ENCODE measurements at regions not wholly inside any gene's neighbourhood (a gene's known extent, or its start where the extent isn't known, plus 50 kb on each side); places are given as distances from the start of the nearest gene placed in this dataset.

DNA sequence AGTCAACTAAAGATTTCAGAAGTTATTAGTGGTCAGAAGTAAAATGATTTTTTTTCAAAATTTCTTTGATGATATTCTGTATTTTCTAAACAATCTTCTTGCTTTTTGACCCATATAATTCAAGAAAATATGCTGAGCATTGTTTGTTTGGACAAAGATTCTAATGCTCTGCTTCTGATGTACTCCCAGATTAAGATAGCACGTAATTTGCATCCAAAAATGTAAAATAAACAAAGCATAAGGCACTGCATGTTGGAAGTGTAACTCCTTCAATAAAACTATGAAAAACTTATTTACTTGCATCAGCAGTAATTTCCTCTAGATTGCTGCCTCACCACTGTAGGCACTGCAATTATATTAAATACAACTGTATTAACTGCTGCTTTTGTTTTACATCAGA lies 1054.1 kb downstream of the TTLL7 start:
- TF ChIP-seq, protein P1, sequence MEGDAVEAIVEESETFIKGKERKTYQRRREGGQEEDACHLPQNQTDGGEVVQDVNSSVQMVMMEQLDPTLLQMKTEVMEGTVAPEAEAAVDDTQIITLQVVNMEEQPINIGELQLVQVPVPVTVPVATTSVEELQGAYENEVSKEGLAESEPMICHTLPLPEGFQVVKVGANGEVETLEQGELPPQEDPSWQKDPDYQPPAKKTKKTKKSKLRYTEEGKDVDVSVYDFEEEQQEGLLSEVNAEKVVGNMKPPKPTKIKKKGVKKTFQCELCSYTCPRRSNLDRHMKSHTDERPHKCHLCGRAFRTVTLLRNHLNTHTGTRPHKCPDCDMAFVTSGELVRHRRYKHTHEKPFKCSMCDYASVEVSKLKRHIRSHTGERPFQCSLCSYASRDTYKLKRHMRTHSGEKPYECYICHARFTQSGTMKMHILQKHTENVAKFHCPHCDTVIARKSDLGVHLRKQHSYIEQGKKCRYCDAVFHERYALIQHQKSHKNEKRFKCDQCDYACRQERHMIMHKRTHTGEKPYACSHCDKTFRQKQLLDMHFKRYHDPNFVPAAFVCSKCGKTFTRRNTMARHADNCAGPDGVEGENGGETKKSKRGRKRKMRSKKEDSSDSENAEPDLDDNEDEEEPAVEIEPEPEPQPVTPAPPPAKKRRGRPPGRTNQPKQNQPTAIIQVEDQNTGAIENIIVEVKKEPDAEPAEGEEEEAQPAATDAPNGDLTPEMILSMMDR (IDR thresholded peaks at IDR 0.05) = no peak
- no peak for TF ChIP-seq POLR2A (IDR thresholded peaks at IDR 0.05)

Data from right lobe of liver (tissue), 4 donors.